Stimulated activated CD4-positive, alpha-beta T cell treated with anti-CD3 and anti-CD28 coated beads, Interleukin-1b, Interleukin-23, amount 100 ng/mL, for 48 hours (primary cell): ENCODE measurements at regions not wholly inside any gene's neighbourhood (a gene's known extent, or its start where the extent isn't known, plus 50 kb on each side); places are given as distances from the start of the nearest gene placed in this dataset.

Experiments used
- DNase-seq: peaks from one replicate; pipeline ENCODE4 v3.0.0-alpha.2; 2020

DNA sequence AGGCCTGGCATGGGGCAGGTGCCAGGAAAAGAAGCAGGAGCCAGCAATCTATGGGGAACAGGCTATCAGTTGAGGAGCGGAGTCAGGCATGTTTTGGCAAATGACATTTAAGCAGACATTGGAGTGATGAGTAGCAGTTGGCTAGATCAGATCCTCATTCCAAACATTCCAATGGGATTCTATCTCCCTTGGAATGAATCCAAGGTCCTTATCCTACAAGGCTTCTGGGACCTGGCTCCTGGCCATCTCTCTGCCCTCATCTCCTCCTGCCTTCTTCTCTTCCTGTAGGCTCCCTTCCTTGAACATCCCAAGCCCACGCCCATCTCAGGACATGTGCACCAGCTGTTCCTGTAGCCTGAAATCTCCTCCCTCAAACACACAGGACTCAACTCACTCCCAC lies 1074.5 kb downstream of the TBC1D22A start:
- DNase-seq, result no peak

GRCh38 chr22:47835726-47836125 lies 1073.3 kb downstream of the TBC1D22A start:
- no peak for DNase-seq

DNA sequence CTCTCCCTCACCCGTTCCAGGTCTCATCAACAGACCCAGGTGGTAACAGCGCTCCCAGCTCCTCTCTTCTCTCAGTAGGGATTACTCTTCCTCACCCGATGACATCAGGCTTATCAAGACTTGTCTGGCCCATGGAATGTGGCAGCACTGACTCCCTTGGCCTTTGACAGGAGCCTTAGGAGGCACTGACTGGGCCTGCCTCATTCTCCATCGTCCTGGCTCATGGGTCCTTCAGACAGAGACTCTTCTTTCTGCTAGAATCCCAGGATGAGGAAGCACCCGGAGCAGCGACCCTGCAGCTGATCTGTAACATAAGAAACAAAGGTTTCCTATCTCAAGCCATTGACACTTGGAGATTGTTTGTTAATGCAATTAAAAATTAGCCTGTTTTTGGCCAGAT lies 1063.6 kb downstream of the TBC1D22A start:
- DNase-seq, result no peak

GRCh38 chr22:47822422-47822821 lies 1060.0 kb downstream of the TBC1D22A start:
- no peak for DNase-seq

DNA sequence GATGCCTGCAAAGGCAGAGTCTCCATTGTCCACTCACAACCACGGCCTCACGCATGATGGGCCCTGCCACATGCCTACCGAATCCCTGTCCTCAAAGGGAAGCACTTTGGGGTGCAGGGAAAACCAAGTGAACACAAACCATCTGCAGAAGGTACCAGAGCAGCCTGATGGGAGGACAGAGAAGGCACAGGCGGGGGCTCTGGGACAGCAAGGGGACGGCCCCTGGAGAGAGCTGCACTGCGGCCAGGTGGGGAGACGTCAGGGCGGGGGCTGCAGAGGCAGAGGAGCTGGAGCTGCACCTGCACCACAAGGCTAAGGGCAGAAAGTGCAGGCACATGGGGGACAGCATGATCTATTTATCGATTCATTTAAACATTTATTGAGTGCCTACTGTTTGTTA lies 1056.0 kb downstream of the TBC1D22A start:
- no peak for DNase-seq

- DNase-seq, result no peak
These were observed 1054.9 kb downstream of the TBC1D22A start for GRCh38 chr22:47817380-47817779.

- no peak for DNase-seq
These were observed 1054.4 kb downstream of the TBC1D22A start for GRCh38 chr22:47816863-47817210.

GRCh38 chr22:47816121-47816862 lies 1053.8 kb downstream of the TBC1D22A start:
- DNase-seq, result no peak

- DNase-seq, result no peak
These were observed 1052.0 kb downstream of the TBC1D22A start for GRCh38 chr22:47814474-47814873.

- no peak for DNase-seq
These were observed 1051.2 kb downstream of the TBC1D22A start for GRCh38 chr22:47813661-47814060.

GRCh38 chr22:47811971-47812370 lies 1049.5 kb downstream of the TBC1D22A start:
- no peak for DNase-seq

DNA sequence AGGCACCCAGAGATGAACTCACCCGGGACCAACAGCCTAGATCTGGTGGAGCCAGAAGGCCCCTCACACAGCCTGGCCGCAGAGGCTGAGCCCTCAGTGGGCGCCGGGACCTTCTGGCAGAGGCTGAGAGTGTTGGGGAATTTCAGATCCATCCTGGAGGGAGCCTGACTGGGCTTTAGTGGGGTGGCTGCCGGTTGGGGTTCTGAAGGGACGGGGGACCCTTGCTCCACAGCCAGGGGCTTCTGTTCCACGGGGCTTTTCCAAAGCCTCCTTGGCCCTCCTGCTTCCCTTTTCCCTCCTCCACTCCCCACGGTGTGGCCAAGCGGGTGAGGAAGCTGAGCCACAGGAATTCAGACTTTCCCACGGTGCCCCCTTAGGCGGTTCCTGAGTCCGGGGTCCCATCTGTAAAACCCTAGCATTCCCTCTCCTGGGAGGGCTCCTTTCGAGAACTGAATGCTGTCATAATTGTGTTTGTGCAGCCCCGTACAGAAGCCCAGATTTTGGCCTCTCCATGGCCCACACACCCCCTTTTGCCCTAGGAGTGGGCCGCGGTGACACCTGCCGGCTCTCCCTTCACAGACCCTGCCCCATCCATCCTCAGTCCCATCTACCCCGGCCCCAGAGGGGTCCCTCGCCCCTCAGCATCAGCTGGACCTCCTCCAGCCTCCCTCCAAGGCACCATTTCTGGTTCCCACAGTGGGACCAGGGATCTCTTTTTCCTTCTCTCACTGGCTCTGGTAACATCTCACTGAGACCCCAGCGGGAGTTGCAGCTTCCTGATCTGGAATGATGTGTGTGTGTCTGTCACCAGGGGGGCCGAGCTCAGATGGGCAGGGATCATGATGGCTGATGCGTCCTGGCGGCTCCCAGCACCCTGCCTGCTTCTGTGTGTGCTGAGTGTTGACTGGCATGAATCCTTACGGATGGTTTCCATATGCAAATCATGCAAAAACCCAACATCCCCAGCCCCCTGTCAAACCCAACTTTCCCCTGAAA lies 1048.4 kb downstream of the TBC1D22A start:
- DNase-seq, result no peak

GRCh38 chr22:47808886-47809620 lies 1046.6 kb downstream of the TBC1D22A start:
- no peak for DNase-seq

DNA sequence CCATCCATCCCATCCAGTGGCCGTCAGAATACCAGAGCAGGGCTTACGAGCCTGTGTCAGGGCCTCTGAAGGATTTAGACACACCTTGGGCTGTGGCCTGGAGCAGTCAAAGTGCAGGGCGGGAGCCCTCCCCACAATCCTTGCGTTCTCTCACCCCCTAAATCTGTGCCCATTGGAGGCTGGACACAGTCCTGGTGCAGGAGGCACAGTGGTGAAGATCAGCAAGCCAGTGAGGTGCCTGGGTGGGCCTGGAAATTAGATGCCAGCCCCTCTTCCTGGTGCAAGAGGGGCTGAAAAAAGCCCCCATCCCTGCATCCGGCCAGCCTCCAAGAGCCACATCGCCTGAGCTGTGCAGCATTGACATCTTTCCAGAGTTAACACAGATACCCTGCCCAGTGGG lies 1045.8 kb downstream of the TBC1D22A start:
- no peak for DNase-seq

GRCh38 chr22:47807506-47807905 lies 1045.1 kb downstream of the TBC1D22A start:
- no peak for DNase-seq

GRCh38 chr22:47806894-47807293 lies 1044.4 kb downstream of the TBC1D22A start:
- no peak for DNase-seq

DNA sequence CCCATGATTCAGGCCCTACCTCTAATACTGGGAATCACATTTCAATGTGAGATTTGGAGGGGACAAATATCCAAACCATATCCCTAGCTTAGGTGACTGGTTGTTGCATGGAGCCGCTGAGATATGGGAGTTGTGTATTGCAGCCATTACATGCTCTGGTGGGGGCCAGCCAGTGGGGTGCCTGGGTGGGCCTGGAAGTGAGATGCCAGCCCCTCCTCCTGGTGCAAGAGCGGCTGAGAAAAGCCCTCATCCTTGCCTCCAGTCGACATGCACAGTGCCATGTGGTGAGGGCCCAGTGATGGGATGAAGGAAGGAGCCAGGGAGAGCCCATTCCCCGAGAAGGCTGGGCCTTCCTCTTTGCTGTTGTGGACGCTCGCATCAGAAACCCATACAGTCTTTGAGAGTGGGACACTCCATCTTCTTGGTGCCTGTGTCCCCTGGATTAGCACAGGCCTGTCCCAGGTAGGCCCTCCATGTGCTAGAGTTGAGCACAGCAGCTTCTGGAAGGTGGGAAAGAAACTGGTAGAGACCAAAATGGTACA lies 1043.0 kb downstream of the TBC1D22A start:
- no peak for DNase-seq

- DNase-seq, result no peak
These were observed 1041.8 kb downstream of the TBC1D22A start for GRCh38 chr22:47804281-47804680.

DNA sequence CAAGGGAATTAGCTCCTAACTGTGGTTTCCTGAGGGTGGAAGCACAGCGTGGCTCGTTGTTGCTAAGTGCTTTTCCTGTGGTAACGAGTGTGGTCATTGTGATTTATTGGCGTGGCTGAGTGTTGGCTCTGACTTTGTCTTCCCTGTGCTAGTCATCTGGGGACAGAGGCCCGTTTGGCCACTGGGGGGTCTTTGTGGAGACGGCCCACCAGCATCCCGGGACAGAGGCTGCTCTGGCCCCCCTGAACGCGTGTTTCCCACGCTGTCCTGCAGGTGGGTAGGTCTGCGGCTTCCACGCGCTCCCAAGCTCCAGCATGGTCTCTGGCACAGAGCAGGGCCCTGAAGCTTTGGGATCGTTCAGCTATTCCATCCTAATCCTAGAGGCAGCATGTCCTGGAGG lies 1040.0 kb downstream of the TBC1D22A start:
- no peak for DNase-seq

GRCh38 chr22:47801541-47802245 lies 1039.2 kb downstream of the TBC1D22A start:
- DNase-seq, result no peak

GRCh38 chr22:47798229-47798628 lies 1035.8 kb downstream of the TBC1D22A start:
- no peak for DNase-seq

GRCh38 chr22:47797342-47797945 lies 1035.0 kb downstream of the TBC1D22A start:
- no peak for DNase-seq
